ENCODE measurements at regions not wholly inside any gene's neighbourhood (a gene's known extent, or its start where the extent isn't known, plus 50 kb on each side); places are given as distances from the start of the nearest gene placed in this dataset.

GRCh38 chr3:180181387-180181786 lies 144.7 kb upstream of the PEX5L start:
- no peak overlapping the region for H3K4me3 ChIP-seq (ENCODE audit: low read depth, low read length)
- TF ChIP-seq, protein P1, sequence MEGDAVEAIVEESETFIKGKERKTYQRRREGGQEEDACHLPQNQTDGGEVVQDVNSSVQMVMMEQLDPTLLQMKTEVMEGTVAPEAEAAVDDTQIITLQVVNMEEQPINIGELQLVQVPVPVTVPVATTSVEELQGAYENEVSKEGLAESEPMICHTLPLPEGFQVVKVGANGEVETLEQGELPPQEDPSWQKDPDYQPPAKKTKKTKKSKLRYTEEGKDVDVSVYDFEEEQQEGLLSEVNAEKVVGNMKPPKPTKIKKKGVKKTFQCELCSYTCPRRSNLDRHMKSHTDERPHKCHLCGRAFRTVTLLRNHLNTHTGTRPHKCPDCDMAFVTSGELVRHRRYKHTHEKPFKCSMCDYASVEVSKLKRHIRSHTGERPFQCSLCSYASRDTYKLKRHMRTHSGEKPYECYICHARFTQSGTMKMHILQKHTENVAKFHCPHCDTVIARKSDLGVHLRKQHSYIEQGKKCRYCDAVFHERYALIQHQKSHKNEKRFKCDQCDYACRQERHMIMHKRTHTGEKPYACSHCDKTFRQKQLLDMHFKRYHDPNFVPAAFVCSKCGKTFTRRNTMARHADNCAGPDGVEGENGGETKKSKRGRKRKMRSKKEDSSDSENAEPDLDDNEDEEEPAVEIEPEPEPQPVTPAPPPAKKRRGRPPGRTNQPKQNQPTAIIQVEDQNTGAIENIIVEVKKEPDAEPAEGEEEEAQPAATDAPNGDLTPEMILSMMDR (conservative IDR thresholded peaks at IDR 0.05; ENCODE audit: low read depth, low read length): no peak
- no peak for DNase-seq (ENCODE audit: low read depth)

DNA sequence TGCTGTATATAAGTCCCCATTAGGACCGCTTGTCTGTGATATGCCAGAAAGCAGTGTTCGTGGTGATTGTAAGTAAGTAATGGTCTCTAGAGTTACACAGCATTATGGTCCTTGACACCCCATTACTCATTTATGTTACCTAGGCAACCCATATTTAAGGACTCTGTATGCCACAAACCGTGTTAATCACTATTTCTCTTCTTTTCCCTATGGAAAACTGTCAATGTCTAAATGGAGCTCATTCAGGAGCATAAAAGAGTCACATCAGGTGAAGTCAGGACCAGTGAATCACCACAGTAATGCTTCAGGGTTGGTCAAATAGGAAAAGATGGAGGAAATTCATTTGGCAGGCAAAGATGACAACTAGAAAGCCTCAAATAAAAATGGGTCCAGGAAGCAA lies 146.6 kb upstream of the PEX5L start:
- DNase-seq (ENCODE audit: low read depth): no peak
- H3K4me3 ChIP-seq (ENCODE audit: low read depth, low read length): no peak overlapping the region
- TF ChIP-seq, protein P1 (conservative IDR thresholded peaks at IDR 0.05; ENCODE audit: low read depth, low read length): no peak

GRCh38 chr3:180184816-180185215 lies 148.1 kb upstream of the PEX5L start:
- no peak for DNase-seq (ENCODE audit: low read depth)
- H3K4me3 ChIP-seq (ENCODE audit: low read depth, low read length): no peak overlapping the region
- TF ChIP-seq, protein P1 (conservative IDR thresholded peaks at IDR 0.05; ENCODE audit: low read depth, low read length): no peak

DNA sequence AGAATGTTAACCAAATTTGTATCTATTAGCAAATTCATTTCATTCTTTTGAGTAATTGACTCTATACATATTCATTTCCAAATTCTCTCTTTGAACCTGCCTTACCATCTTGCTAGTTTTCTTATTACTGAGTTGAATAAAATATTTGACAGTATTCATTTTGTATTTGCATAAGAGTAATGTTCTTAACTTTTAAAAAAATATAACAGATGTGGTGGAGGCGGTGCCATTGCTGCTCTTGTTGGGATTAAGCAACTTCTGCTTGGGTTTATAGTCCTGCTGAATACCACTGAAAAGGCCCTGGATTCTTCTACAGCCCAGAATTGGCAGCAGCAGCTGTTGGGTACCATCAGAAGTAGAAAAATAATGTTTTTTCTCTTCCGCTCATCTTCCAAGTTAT lies 148.9 kb upstream of the PEX5L start:
- TF ChIP-seq, protein P1 (conservative IDR thresholded peaks at IDR 0.05; ENCODE audit: low read depth, low read length): no peak
- DNase-seq (ENCODE audit: low read depth): no peak

GRCh38 chr3:180188512-180189309 lies 152.0 kb upstream of the PEX5L start:
- no peak overlapping the region for H3K4me3 ChIP-seq (ENCODE audit: low read depth, low read length)
- TF ChIP-seq, protein P1 (conservative IDR thresholded peaks at IDR 0.05; ENCODE audit: low read depth, low read length): no peak
- no peak for DNase-seq (ENCODE audit: low read depth)

More for the DNA sequence above, 148.9 kb upstream of the PEX5L start:
- no peak overlapping the region for H3K4me3 ChIP-seq (ENCODE audit: low read depth, low read length)

GRCh38 chr3:180189310-180189648 lies 152.5 kb upstream of the PEX5L start:
- DNase-seq (ENCODE audit: low read depth): no peak
- TF ChIP-seq, protein P1 (conservative IDR thresholded peaks at IDR 0.05; ENCODE audit: low read depth, low read length): no peak
- no peak overlapping the region for H3K4me3 ChIP-seq (ENCODE audit: low read depth, low read length)

DNA sequence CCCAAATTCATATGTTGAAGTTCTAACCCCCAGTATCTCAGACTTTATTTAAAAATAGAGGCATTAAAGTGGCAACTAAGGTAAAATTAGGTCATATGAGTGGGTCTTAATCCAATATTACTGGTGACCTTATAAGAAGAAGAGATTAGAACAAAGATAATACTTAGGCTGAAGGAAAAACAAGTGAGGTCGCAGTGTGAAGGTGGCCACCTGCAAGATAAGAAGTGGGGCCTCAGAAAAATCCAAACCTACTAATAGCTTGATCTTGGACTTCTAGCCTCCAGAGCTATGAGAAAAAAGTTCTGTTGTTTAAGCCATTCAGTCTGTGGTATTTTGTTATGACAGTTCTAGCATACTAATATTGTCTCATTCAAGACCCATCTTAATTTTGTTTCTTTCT lies 159.9 kb upstream of the PEX5L start:
- no peak for DNase-seq (ENCODE audit: low read depth)
- TF ChIP-seq, protein P1 (conservative IDR thresholded peaks at IDR 0.05; ENCODE audit: low read depth, low read length): no peak
- H3K4me3 ChIP-seq (ENCODE audit: low read depth, low read length): no peak overlapping the region
